GM21381 (cell line): ENCODE measurements at regions not wholly inside any gene's neighbourhood (a gene's known extent, or its start where the extent isn't known, plus 50 kb on each side); places are given as distances from the start of the nearest gene placed in this dataset.

ENCODE experiments used
- ATAC-seq: cut with Tn5 transposase; IDR thresholded peaks from one replicate; pipeline ENCODE4 v1.9.1; 2021; ENCODE audit warnings: mild to moderate bottlenecking, moderate library complexity; ENCODE audit not compliant: unreplicated experiment

DNA sequence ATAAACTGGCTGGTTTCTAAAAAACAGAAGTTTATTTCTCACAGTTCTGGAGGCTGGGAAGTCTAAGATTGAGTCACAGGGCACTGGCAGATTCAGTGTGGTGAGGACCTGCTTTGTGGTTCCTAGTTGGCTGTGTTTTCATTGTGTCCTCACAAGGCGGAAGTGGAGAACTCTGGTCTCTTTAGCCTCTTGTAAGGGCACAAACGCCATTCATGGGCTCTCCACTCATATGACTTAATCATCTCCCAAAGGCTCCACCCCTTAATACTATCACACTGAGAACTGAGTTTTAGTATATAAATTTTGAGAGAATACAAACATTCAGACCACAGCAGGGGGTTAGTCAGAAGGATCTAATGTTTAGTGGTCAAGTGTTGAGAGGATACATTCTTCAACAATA, 208.2 kb downstream of the SEC61B start:
- no peak for ATAC-seq

DNA sequence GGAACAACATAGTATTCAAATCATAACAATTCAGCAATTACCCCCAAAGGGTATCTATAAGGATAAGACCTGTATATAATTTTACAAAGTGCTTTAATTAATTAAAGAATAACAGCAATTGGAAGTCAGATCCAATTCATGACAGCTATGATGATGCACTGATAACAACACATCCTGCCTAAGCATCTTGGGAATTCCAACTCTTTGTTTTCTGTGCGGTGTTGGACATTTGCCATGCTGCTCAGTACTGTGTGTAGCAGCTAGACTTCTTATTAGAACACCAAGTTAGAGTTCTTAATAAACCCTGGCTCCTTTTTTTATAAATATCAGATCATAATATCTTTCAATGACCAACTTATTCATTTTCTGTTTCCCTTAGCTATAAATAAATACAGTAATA, 209.0 kb downstream of the SEC61B start:
- no peak for ATAC-seq

- no peak for ATAC-seq
Measured at GRCh38 chr9:99432075-99432474, 210.0 kb downstream of the SEC61B start.

DNA sequence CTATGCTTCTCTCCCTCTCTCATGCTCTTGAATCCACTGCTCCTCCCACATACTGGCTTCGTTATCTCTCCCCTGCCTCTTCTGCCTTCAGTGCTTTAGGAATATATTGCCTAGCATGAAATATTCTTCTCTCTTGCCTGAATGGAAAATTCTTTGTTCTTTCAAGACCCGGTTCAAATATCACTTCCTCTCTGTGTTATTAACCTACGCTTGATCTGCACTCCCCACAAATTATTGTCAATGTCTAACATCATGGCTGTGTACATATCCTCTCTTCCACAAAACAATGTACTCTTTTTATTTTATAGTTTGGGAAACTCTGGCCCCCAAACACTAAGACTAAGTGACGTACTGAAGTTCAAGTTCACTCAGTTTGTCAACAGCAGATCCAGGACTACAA, 211.0 kb downstream of the SEC61B start:
- ATAC-seq, result peak; percentile 5

DNA sequence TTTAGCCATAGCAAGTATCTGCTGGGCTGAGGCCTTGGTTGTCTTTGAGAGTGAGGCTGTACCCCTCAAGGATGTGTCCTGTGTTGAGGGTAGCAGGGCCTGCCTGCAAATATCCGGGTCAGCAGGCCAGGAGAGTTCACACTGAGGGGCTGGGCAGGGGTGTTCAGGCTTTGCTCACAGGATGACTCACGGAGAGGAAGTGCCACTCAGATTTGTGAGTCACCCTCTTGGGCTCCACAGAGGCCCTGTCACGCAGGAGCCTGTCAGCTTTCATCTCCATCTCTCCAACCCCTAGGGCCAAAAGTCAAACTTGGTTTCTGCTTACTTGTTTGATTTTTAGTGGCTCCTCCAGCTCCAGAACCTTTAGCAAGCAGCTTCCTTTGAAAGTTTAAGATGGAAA, 211.5 kb downstream of the SEC61B start:
- ATAC-seq, result peak; percentile 99

- no peak for ATAC-seq
Measured at GRCh38 chr9:99436616-99437015, 214.5 kb downstream of the SEC61B start.

GRCh38 chr9:99437145-99437544, 215.1 kb downstream of the SEC61B start:
- ATAC-seq, result no peak

DNA sequence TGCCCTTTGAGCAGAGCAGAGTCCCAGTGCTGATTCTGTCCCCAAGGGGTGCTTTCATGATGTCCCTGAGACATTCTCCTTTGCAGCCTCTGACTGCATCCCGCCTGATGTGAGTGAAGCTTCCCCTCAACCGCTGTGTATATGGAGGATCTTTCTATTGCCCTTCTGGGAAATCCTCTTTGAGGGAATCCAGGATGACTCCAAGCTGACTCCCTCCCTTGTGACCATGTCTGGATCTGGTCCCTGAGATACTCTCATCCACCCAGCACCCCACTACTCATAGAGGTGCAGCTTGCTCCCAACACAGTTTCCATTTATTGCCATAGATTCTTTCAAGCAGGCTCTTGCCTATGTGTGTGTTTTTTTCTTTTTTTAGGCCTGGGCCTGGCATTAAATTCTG, 216.5 kb downstream of the SEC61B start:
- no peak for ATAC-seq

GRCh38 chr9:99441829-99442228, 219.7 kb downstream of the SEC61B start:
- ATAC-seq, result no peak

DNA sequence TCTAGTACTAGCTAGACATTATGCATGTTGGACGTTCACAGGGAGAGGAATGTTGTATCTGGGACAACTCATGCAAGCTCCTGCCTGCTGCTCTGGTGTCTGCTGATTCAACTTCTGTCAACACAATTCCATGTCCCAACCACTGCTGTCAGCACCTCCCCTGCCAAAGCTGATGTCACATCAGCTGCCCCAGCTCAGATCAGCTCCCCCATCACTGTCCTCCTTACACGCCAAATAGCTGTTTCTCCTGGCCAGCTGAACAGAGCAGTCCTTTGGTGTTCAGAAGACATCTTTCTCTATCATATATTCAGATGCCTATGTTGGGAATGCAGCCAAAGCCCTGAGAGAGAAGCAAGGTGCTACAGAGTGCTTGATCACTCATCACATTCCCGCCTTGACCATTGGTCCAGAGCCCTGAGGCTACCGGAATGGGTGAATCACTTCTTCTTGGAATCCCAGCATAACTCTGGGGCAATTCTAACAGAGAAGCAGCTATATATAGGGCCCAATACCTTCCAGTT, 223.3 kb downstream of the SEC61B start:
- no peak for ATAC-seq

DNA sequence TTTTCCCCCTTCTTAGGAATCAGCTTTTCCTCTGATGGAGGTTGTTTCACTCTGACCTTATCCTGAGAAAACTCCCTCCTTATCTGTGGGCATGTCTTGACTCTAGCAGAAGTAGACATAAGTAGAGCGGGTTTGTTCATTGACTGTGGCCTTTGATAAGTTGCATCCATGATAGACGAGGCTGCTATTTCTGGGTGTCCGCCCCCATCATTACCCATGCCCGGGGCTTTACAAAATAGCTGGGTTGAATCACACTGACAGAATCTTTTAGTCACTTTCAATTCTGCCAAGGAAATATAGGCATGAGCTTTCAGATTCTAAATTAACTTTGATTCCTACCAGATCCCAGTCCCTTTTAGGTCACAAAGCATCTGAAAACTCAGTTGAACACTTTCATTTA, 223.8 kb downstream of the SEC61B start:
- no peak for ATAC-seq

DNA sequence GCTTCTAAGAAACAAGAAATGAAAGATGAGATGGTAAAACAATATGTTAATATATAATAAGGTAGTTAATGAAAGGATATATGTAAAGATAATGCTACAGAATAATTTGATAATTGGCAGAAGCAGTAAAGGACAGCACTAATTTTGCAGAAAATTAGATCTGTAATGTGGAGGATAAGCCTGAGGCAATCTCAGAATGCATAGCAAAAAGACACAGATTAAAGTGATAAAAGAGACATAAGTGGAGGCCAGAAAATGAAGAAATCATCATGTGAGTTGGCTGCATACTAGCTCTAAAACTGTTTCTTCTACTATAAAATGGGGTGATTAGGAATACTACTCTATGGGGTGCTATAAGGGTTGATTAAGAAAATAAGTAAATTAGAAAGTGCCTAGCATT, 225.9 kb downstream of the SEC61B start:
- no peak for ATAC-seq

GRCh38 chr9:99449726-99450125, 227.6 kb downstream of the SEC61B start:
- no peak for ATAC-seq

DNA sequence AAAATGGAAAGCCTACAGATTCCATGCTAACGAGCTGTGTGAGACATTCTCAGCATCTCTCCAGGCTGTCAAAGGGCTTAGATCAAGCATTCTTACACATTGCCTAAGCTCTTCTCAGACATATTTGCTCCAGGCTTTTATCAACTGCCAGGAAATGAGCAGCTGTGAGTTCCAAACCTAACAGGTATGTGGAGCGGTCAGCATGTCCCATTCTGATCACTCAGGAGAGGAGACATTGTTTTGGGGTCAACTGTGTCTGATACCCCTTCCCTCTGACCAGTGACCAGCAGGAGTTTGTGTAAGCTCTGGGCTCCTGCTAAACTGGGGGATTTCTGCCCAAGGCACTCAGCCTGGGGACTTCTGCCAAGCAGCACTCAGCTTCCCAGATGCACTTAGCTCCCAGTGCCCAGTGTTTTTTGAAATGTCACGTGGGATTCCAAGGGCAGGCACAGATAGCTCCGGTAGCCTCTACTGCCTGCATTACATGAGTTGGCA, 229.1 kb downstream of the SEC61B start:
- ATAC-seq, result no peak

GRCh38 chr9:99457406-99457805, 235.3 kb downstream of the SEC61B start:
- no peak for ATAC-seq

GRCh38 chr9:99457981-99458380, 235.9 kb downstream of the SEC61B start:
- no peak for ATAC-seq

DNA sequence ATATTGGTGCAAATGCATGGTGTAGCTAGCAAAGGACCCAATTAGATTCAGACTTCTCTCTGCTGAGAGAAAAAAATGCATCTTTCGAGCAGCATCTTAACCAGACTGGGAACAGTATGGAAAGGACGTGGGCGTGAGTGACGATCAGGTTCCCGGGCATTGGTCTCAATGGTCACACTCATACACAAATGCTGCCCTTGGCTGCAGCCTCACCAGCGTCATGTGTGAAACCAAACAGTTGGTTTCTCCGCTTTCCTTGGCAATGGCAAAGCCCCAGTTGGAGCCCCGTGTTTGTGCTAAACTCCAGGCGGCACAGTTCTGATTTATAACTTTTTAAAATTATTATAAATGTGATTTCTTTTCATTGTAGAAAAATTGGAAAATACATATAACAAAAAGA, 237.8 kb downstream of the SEC61B start:
- no peak for ATAC-seq

DNA sequence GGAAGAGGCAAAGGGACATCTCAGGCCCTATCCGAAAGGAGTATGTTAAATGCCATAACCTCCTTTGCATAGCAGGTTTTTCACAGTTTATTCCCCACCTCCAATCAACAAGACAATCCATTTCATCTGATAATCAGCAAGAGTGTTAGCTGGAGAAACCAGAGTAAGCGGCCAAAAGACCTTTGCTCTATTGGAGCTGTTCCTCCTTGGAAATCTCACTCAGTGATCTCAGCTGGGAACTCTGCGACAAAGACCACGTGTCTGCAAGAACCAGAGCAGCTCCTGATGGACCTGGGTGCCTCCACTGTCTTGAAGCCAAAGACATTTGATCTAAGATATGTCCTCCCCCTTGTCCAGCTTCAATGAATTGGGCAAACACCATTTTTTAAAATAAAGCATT, 241.0 kb downstream of the SEC61B start:
- no peak for ATAC-seq

DNA sequence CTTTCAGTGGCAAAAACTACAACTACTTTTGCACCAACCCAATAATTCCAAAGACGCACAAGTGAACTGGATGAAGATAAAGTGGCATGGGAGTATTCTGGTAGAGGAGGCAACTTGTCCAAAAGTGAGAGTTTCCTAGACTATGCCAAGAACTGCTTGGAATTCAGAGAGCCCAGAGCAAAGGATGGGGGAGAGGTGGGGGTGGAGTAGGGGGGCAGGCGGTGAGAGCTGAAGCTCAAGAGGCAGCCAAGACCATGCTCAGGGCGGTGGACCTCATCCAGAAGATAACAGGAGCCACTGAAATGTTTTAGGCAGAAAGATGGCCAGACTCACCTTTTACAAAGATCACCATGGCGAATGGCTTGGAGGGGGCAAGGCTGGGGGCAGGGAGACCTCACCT, 242.5 kb downstream of the SEC61B start:
- no peak for ATAC-seq

- no peak for ATAC-seq
Measured at GRCh38 chr9:99465231-99465907, 243.3 kb downstream of the SEC61B start.

DNA sequence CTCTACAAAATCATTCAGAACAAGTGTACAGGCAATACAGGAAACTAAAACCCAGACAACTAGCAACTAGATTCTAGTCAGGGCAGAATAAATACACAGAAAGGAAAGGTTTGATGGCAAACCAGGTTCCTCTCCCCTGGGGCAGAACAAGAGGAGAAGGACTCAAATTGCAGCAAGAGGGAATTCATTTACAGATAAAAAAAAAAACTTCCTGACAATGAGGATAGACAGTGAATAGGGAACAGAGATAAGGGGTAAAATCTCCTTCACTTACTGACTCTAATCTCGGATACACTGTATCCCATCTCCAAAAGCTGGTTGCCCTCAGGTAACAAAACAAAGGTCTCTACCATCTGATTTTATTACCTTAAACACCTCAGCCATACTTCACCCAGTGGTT, 244.0 kb downstream of the SEC61B start:
- ATAC-seq, result no peak

- no peak for ATAC-seq
Measured at GRCh38 chr9:99466781-99467180, 244.7 kb downstream of the SEC61B start.

DNA sequence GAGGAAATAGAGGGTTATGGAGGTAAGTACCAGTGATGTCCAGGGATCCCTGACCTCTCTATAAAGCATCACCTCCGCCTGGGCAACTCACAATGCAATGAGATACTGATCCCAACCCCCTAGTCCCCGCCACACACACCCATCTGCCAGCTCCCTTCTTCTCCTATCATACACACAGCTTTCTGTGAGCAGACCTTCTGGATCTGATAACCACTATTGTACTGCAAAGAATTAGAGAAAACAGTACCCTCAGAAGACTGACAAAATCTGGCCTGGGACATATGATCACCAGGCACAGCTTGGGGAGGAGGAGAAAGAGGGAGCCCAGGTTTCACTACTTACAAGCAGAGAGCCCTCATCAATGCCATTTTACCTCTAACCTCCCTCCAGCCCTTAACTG, 249.0 kb downstream of the SEC61B start:
- ATAC-seq, result no peak
